Heart left ventricle (tissue), 16 donors: ENCODE measurements at regions not wholly inside any gene's neighbourhood (a gene's known extent, or its start where the extent isn't known, plus 50 kb on each side); places are given as distances from the start of the nearest gene placed in this dataset.

Experiments
- ATAC-seq, 4 donors: fragments of 200-7000 bp; cut with Tn5 transposase; one replicate each; pipeline ENCODE4 v1.9.1; 2020 to 2022; ENCODE audit warnings: moderate library complexity in 4 of 4, mild to moderate bottlenecking in 3 of 4, moderate number of reproducible peaks in 1 of 4
- DNase-seq, 5 donors: peaks; one replicate each; pipeline ENCODE4 v3.0.0-alpha.2; 2020
- H3K27ac ChIP-seq, 12 donors: fragments of 200-600 bp; sonication (generic) in 4 of 12; one replicate each; pipeline versions ENCODE4 v1.5.0 to v1.8.0; 2016 to 2022; ENCODE audit warnings: mild to moderate bottlenecking in 2 of 12
- H3K27me3 ChIP-seq, 9 donors: fragments of 200-600 bp; sonication (generic) in 2 of 9; one replicate each; pipeline versions ENCODE4 v1.5.1 to v1.8.0; 2016 to 2022; ENCODE audit warnings: mild to moderate bottlenecking in 3 of 9
- H3K36me3 ChIP-seq, 9 donors: fragments of 200-600 bp; sonication (generic) in 2 of 9; one replicate each; pipeline versions ENCODE4 v1.5.0 to v1.8.0; 2018 to 2022; ENCODE audit warnings: mild to moderate bottlenecking in 2 of 9
- H3K4me1 ChIP-seq, 12 donors: fragments of 200-600 bp; sonication (generic) in 4 of 12; one replicate each; pipeline versions ENCODE4 v1.5.0 to v1.8.0; 2016 to 2022; ENCODE audit warnings: mild to moderate bottlenecking in 3 of 12
- H3K4me3 ChIP-seq, 12 donors: fragments of 200-600 bp; sonication (generic) in 4 of 12; one replicate each; pipeline versions ENCODE4 v1.5.0 to v1.8.0; 2017 to 2022; ENCODE audit warnings: mild to moderate bottlenecking in 9 of 12, moderate library complexity in 4 of 12
- H3K9me3 ChIP-seq, 12 donors: fragments of 200-600 bp; sonication (generic) in 4 of 12; one replicate each; pipeline versions ENCODE4 v1.5.0 to v1.8.0; 2016 to 2022; ENCODE audit warnings: mild to moderate bottlenecking in 1 of 12
- POLR2A ChIP-seq, 2 donors: fragments of 450-650 bp; IDR thresholded peaks; one replicate each; pipeline ENCODE4 v1.6.1; 2017; ENCODE audit warnings: antibody characterized with exemption in 2 of 2, mild to moderate bottlenecking in 2 of 2, moderate library complexity in 2 of 2
- WGBS, 4 donors: extraction: QIAGEN DNeasy Blood & Tissue Kit in 2 of 4; methylation state at CpG; one replicate each; pipeline versions ENCODE4 v1.1.5 to v1.1.7; 2013 to 2018; 5-methylcytosine and 5-hydroxymethylcytosine counted together
- intact Hi-C, 10 donors: fragments of 100-400 bp; cut with DNase I; formaldehyde crosslinking; loops; one replicate each; pipeline versions ENCODE4 v1.11.1 to v1.14.2; 2022
- TF ChIP-seq, protein P1 (sequence below), 12 donors: fragments of 200-600 bp; sonication (generic) in 4 of 12; IDR thresholded peaks; one replicate each; pipeline versions ENCODE4 v1.5.0 to v1.8.0; 2018 to 2022; ENCODE audit warnings: antibody characterized with exemption in 12 of 12, mild to moderate bottlenecking in 5 of 12
- donor health status: ischemic (EF 13 %, LVEDD 7.1; RV severe dilation, severe dysfunction).
- donor health status: healthy with polysubstance abuse.
- donor health status: DM: no; HTN: yes; CAD: no.
- donor health status: DM: no; HTN: no; CAD: no.
- donor health status: ischemic (EF 25% LVEDD 6.9; RV normal size, moderate dysfunction).
- donor health status: ischemic (EF 25% LVEDD 5.7; RV mildly dilated, moderate dysfunction).
- donor health status: healthy.
- donor health status: DM: yes; HTN: yes; CAD: no.
- donor health status: ischemic (EF 35%, LVEDD 5.7; RV mildly dilated, moderate dysfunction).
- donor health status: nonischemic (EF 11% LVEDD 7.7; RV severe dilation, severe dysfunction).
- donor health status: DM: yes; HTN: yes; CAD: no.
- donor health status: PGD.
- donor health status: ischemic (EF 29% LVEDD 5.4; RV normal size, mild dysfunction).
- donor health status: nonischemic (EF 23%, LVEDD 6.1; RV moderate dilation, normal function).

- TF ChIP-seq, protein P1, sequence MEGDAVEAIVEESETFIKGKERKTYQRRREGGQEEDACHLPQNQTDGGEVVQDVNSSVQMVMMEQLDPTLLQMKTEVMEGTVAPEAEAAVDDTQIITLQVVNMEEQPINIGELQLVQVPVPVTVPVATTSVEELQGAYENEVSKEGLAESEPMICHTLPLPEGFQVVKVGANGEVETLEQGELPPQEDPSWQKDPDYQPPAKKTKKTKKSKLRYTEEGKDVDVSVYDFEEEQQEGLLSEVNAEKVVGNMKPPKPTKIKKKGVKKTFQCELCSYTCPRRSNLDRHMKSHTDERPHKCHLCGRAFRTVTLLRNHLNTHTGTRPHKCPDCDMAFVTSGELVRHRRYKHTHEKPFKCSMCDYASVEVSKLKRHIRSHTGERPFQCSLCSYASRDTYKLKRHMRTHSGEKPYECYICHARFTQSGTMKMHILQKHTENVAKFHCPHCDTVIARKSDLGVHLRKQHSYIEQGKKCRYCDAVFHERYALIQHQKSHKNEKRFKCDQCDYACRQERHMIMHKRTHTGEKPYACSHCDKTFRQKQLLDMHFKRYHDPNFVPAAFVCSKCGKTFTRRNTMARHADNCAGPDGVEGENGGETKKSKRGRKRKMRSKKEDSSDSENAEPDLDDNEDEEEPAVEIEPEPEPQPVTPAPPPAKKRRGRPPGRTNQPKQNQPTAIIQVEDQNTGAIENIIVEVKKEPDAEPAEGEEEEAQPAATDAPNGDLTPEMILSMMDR (IDR thresholded peaks at IDR 0.05): no peak
- TF ChIP-seq POLR2A (IDR thresholded peaks at IDR 0.05): no peak
- H3K9me3 ChIP-seq: no peaks in the 10 kb centered on the region
- no peak overlapping the region for H3K4me3 ChIP-seq
- DNase-seq (peak in 1 of 5 donors; percentile 28), ATAC-seq (no peak)
- 34 to 57% (median 56%) methylated on average over 2 of the region's 2 CpGs for WGBS, 4 donors
- no peak overlapping the region for H3K27ac ChIP-seq
- H3K27me3 ChIP-seq: no peaks in the 10 kb centered on the region
- H3K4me1 ChIP-seq: peaks cover 0 to 10% (median 0%) of the 10 kb centered on the region in 12 donors
- no peaks in the 10 kb centered on the region for H3K36me3 ChIP-seq
- intact Hi-C loops: no loop called here
These were observed 326.1 kb upstream of the HS6ST1 start for GRCh38 chr2:128644718-128645256.

- H3K27me3 ChIP-seq: no peaks in the 10 kb centered on the region
- H3K27ac ChIP-seq: no peak overlapping the region
- TF ChIP-seq POLR2A (IDR thresholded peaks at IDR 0.05): no peak
- TF ChIP-seq, protein P1 (IDR thresholded peaks at IDR 0.05): no peak
- peak in 1 of 5 donors; percentile 47 for DNase-seq
- H3K4me3 ChIP-seq: no peak overlapping the region
- intact Hi-C loops: no loop called here
- H3K36me3 ChIP-seq: no peaks in the 10 kb centered on the region
- no peaks in the 10 kb centered on the region for H3K9me3 ChIP-seq
- 87 to 96% (median 94%) methylated on average over 6 of the region's 6 CpGs for WGBS, 4 donors
- H3K4me1 ChIP-seq: peaks cover 0 to 10% (median 0%) of the 10 kb centered on the region in 12 donors
- ATAC-seq: no peak
These were observed 327.0 kb upstream of the HS6ST1 start for GRCh38 chr2:128645631-128646030.

- 91 to 96% (median 95%) methylated on average over 10 to 11 of the region's 11 CpGs for WGBS, 4 donors
- H3K27ac ChIP-seq: no peak overlapping the region
- no peaks in the 10 kb centered on the region for H3K36me3 ChIP-seq
- H3K9me3 ChIP-seq: no peaks in the 10 kb centered on the region
- H3K4me1 ChIP-seq: peaks cover 0 to 10% (median 0%) of the 10 kb centered on the region in 12 donors
- DNase-seq (peak in 1 of 5 donors; percentile 38), ATAC-seq (no peak)
- intact Hi-C loops: no loop called here
- no peak overlapping the region for H3K4me3 ChIP-seq
- H3K27me3 ChIP-seq: no peaks in the 10 kb centered on the region
- TF ChIP-seq, protein P1 (IDR thresholded peaks at IDR 0.05): no peak
- TF ChIP-seq POLR2A (IDR thresholded peaks at IDR 0.05): no peak
These were observed 327.4 kb upstream of the HS6ST1 start for GRCh38 chr2:128646091-128646490.

DNA sequence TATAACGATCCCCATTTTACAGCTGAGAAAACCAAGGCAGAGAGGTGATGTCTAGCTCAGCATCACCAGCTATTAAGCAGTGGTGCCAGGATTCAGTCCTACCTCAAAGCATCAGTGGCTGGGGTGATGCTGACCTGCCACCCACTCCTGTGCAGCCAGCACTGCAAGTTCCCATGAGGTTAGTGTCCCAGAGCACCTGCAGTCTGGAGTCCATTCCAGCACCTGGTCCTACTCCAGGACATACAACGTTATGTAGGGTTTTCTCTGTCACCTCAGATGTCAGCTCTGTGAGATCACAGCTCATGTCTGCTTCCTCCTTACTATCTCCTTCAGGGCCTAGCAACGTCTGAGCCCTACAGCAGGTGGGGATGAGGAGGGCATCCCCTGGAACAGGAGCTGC is 328.0 kb upstream of the HS6ST1 start:
- no peak for DNase-seq
- WGBS, 4 donors: 73 to 90% (median 78%) methylated on average over 2 to 3 of the region's 3 CpGs
- TF ChIP-seq, protein P1 (IDR thresholded peaks at IDR 0.05): no peak
- TF ChIP-seq POLR2A (IDR thresholded peaks at IDR 0.05): no peak

More for the DNA sequence above, 328.0 kb upstream of the HS6ST1 start:
- ATAC-seq: peak in 1 of 4 donors; percentile 44
- no peak overlapping the region for H3K27ac ChIP-seq
- H3K4me1 ChIP-seq: peaks cover 0 to 10% (median 0%) of the 10 kb centered on the region in 12 donors
- H3K4me3 ChIP-seq: no peak overlapping the region
- H3K9me3 ChIP-seq: no peaks in the 10 kb centered on the region
- H3K27me3 ChIP-seq: no peaks in the 10 kb centered on the region
- no peaks in the 10 kb centered on the region for H3K36me3 ChIP-seq
- intact Hi-C loops: no loop called here
